GM12878 (cell line): ENCODE measurements at regions not wholly inside any gene's neighbourhood (a gene's known extent, or its start where the extent isn't known, plus 50 kb on each side); places are given as distances from the start of the nearest gene placed in this dataset.

ENCODE experiments used
- ATAC-seq: fragments of 200-7000 bp; cut with Tn5 transposase; 3 replicates; pipeline ENCODE4 v1.9.1; 2020; ENCODE audit warnings: mild to moderate bottlenecking, moderate library complexity
- BruUV-seq: library from RNA; stranded (reverse); fragments of 400-500 nt; replicated peaks from 2 replicates; lab custom pipeline; 2021; lab: Mats Ljungman, UMichigan
- CTCF ChIA-PET: fragments of 300-600 bp; sonication (Branson Sonifier 250); formaldehyde crosslinking; extraction: SDS; loops from one replicate; lab custom pipeline; 2021; ENCODE audit warnings: inconsistent platforms; lab: Yijun Ruan, JAX
- POLR2A ChIA-PET: fragments of 350-600 bp; formaldehyde crosslinking; extraction: SDS; loops from one replicate; lab custom pipeline; 2021; ENCODE audit warnings: inconsistent platforms; lab: Charles Lee
- RAD21 ChIA-PET: fragments of 300-600 bp; sonication (Branson Sonifier 250); formaldehyde crosslinking; loops from one replicate; lab custom pipeline; 2023; ENCODE audit warnings: antibody characterized with exemption; ENCODE audit not compliant: unreplicated experiment; lab: Charles Lee
- SMC1A ChIA-PET: fragments of 300-600 bp; sonication (Branson Sonifier 250); formaldehyde crosslinking; loops from one replicate; lab custom pipeline; 2023; ENCODE audit not compliant: unreplicated experiment, uncharacterized antibody; lab: Charles Lee
- DNase-seq: peaks from one replicate; pipeline ENCODE4 v3.0.0-alpha.2; 2011; ENCODE audit warnings: low read depth, low spot score
- FAIRE-seq: peaks from 3 replicates; lab custom pipeline; 2011; peaks lifted over from hg19 to GRCh38; lab: Jason Lieb, UNC
- H2AFZ ChIP-seq: 2 replicates; pipeline ENCODE4 v1.6.0; 2011; ENCODE audit warnings: low read depth, low read length, control low read depth; ENCODE audit not compliant: control insufficient read depth
- H3K27ac ChIP-seq: 2 replicates; pipeline ENCODE4 v1.5.1; 2011; ENCODE audit warnings: control low read depth; ENCODE audit not compliant: control insufficient read depth, insufficient read depth
- H3K27me3 ChIP-seq, 2 experiments: replicated peaks in 1 of 2; 2 replicates each; pipeline versions ENCODE4 v1.6.0 to v1.6.1; 2011; ENCODE audit warnings: low read length in 1 of 2; ENCODE audit not compliant: control insufficient read depth in 2 of 2, insufficient read depth in 2 of 2
- H3K36me3 ChIP-seq, 2 experiments: 2 replicates each; pipeline ENCODE4 v1.5.1; 2011; ENCODE audit warnings: low read length in 1 of 2; ENCODE audit not compliant: control insufficient read depth in 2 of 2, insufficient read depth in 2 of 2
- H3K4me1 ChIP-seq: 2 replicates; pipeline ENCODE4 v1.6.1; 2011; ENCODE audit warnings: mild to moderate bottlenecking, low read length, moderate library complexity, mixed read lengths; ENCODE audit not compliant: control insufficient read depth, insufficient read depth
- H3K4me2 ChIP-seq: 2 replicates; pipeline ENCODE4 v1.6.0; 2011; ENCODE audit warnings: control low read depth; ENCODE audit not compliant: control insufficient read depth, insufficient read depth
- H3K4me3 ChIP-seq: fragments of 200-600 bp; sonication (generic); 2 replicates; pipeline ENCODE4 v1.5.1; 2016
- H3K79me2 ChIP-seq: 2 replicates; pipeline ENCODE4 v1.6.0; 2011; ENCODE audit warnings: low read length; ENCODE audit not compliant: control insufficient read depth, insufficient read depth
- H3K9ac ChIP-seq: 2 replicates; pipeline ENCODE4 v1.8.0; 2011; ENCODE audit warnings: low read length, control low read depth, mixed read lengths; ENCODE audit not compliant: control insufficient read depth, insufficient read depth
- H3K9me3 ChIP-seq: replicated peaks from 3 replicates; pipeline ENCODE4 v1.5.1; 2011; ENCODE audit warnings: mild to moderate bottlenecking, low read length; ENCODE audit not compliant: control insufficient read depth, insufficient read depth
- H4K20me1 ChIP-seq: 2 replicates; pipeline ENCODE4 v1.6.0; 2011; ENCODE audit not compliant: control insufficient read depth, insufficient read depth
- CREB1 ChIP-seq: IDR thresholded peaks from 2 replicates; pipeline ENCODE4 v1.6.1; 2012; ENCODE audit warnings: low read depth, mild to moderate bottlenecking, inconsistent platforms
- WGBS: methylation state at CpG from one replicate; pipeline ENCODE4 v1.1.6; 2016; ENCODE audit warnings: low lambda C conversion rate; ENCODE audit not compliant: insufficient replicate concordance, insufficient coverage; ENCODE audit errors: missing lambda C conversion rate; 5-methylcytosine and 5-hydroxymethylcytosine counted together
- in situ Hi-C: fragments of 300-500 bp; cut with MboI; formaldehyde crosslinking; loops from 9 replicates; pipeline ENCODE4 v1.14.3; 2018; ENCODE audit warnings: mixed read lengths
- intact Hi-C: fragments of 100-400 bp; cut with micrococcal nuclease; formaldehyde crosslinking; loops from one replicate; pipeline ENCODE4 v1.14.2; 2022; ENCODE audit not compliant: unreplicated experiment
- TF ChIP-seq, protein P1 (sequence below): IDR thresholded peaks from 2 replicates; pipeline ENCODE4 v1.6.1; 2011; ENCODE audit warnings: borderline replicate concordance, low read depth, mild to moderate bottlenecking, moderate library complexity, mixed read lengths, low read length; ENCODE audit not compliant: insufficient read depth; ENCODE audit errors: extremely low read length
- TF ChIP-seq, protein P2 (sequence below): fragments of 450-650 bp; formaldehyde crosslinking; IDR thresholded peaks from 2 replicates; pipeline ENCODE4 v1.5.0; 2022; ENCODE audit warnings: mild to moderate bottlenecking, missing genetic modification characterization
- TF ChIP-seq, protein P3 (sequence below): fragments of 450-650 bp; IDR thresholded peaks from 2 replicates; pipeline ENCODE4 v1.6.1; 2017; ENCODE audit warnings: antibody characterized with exemption, mild to moderate bottlenecking, moderate library complexity
- TF ChIP-seq, protein P4 (sequence below): IDR thresholded peaks from 2 replicates; pipeline ENCODE4 v1.6.1; 2011; ENCODE audit warnings: low read depth, low read length, improper control_type of control experiment, borderline replicate concordance
- TF ChIP-seq, protein P5 (sequence below): fragments of 450-650 bp; IDR thresholded peaks from 2 replicates; pipeline ENCODE4 v1.6.1; 2017; ENCODE audit warnings: mild to moderate bottlenecking, moderate library complexity

DNA sequence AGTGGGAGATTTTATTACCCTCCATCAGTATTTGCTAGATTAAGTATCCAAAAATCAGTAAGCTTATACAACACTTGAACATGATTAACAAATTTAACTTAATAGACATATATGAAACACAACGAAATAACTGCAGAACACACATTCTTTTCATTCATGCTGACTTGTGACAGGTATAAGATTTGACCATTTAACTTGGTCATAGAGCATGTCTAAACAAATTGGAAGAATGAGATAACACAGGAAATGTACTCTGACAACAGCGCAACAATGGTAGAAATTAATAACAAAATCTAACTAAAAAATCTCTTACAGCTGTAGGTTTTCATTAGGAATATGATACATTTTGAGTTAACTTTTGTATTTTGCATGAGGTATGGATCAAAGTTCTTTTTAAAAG lies 62.4 kb upstream of the TTLL7 start:
- Histone ChIP-seq H3K36me3 (no peaks in the 10 kb centered on the region), H4K20me1 (no peaks in the 10 kb centered on the region), H3K79me2 (no peaks in the 10 kb centered on the region)
- DNase-seq (no peak), FAIRE-seq (no peak)
- no TSS peak for BruUV-seq
- CTCF ChIA-PET: no interaction called here
- POLR2A ChIA-PET: no interaction called here
- RAD21 ChIA-PET: no interaction called here
- TF ChIP-seq, protein P1, sequence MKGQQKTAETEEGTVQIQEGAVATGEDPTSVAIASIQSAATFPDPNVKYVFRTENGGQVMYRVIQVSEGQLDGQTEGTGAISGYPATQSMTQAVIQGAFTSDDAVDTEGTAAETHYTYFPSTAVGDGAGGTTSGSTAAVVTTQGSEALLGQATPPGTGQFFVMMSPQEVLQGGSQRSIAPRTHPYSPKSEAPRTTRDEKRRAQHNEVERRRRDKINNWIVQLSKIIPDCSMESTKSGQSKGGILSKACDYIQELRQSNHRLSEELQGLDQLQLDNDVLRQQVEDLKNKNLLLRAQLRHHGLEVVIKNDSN: no peak
- TF ChIP-seq, protein P2, sequence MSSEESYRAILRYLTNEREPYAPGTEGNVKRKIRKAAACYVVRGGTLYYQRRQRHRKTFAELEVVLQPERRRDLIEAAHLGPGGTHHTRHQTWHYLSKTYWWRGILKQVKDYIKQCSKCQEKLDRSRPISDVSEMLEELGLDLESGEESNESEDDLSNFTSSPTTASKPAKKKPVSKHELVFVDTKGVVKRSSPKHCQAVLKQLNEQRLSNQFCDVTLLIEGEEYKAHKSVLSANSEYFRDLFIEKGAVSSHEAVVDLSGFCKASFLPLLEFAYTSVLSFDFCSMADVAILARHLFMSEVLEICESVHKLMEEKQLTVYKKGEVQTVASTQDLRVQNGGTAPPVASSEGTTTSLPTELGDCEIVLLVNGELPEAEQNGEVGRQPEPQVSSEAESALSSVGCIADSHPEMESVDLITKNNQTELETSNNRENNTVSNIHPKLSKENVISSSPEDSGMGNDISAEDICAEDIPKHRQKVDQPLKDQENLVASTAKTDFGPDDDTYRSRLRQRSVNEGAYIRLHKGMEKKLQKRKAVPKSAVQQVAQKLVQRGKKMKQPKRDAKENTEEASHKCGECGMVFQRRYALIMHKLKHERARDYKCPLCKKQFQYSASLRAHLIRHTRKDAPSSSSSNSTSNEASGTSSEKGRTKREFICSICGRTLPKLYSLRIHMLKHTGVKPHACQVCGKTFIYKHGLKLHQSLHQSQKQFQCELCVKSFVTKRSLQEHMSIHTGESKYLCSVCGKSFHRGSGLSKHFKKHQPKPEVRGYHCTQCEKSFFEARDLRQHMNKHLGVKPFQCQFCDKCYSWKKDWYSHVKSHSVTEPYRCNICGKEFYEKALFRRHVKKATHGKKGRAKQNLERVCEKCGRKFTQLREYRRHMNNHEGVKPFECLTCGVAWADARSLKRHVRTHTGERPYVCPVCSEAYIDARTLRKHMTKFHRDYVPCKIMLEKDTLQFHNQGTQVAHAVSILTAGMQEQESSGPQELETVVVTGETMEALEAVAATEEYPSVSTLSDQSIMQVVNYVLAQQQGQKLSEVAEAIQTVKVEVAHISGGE: no peak
- no peak for TF ChIP-seq CREB1
- TF ChIP-seq, protein P3, sequence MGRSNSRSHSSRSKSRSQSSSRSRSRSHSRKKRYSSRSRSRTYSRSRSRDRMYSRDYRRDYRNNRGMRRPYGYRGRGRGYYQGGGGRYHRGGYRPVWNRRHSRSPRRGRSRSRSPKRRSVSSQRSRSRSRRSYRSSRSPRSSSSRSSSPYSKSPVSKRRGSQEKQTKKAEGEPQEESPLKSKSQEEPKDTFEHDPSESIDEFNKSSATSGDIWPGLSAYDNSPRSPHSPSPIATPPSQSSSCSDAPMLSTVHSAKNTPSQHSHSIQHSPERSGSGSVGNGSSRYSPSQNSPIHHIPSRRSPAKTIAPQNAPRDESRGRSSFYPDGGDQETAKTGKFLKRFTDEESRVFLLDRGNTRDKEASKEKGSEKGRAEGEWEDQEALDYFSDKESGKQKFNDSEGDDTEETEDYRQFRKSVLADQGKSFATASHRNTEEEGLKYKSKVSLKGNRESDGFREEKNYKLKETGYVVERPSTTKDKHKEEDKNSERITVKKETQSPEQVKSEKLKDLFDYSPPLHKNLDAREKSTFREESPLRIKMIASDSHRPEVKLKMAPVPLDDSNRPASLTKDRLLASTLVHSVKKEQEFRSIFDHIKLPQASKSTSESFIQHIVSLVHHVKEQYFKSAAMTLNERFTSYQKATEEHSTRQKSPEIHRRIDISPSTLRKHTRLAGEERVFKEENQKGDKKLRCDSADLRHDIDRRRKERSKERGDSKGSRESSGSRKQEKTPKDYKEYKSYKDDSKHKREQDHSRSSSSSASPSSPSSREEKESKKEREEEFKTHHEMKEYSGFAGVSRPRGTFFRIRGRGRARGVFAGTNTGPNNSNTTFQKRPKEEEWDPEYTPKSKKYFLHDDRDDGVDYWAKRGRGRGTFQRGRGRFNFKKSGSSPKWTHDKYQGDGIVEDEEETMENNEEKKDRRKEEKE: no peak
- TF ChIP-seq, protein P4, sequence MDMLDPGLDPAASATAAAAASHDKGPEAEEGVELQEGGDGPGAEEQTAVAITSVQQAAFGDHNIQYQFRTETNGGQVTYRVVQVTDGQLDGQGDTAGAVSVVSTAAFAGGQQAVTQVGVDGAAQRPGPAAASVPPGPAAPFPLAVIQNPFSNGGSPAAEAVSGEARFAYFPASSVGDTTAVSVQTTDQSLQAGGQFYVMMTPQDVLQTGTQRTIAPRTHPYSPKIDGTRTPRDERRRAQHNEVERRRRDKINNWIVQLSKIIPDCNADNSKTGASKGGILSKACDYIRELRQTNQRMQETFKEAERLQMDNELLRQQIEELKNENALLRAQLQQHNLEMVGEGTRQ: no peak
- TF ChIP-seq, protein P5, sequence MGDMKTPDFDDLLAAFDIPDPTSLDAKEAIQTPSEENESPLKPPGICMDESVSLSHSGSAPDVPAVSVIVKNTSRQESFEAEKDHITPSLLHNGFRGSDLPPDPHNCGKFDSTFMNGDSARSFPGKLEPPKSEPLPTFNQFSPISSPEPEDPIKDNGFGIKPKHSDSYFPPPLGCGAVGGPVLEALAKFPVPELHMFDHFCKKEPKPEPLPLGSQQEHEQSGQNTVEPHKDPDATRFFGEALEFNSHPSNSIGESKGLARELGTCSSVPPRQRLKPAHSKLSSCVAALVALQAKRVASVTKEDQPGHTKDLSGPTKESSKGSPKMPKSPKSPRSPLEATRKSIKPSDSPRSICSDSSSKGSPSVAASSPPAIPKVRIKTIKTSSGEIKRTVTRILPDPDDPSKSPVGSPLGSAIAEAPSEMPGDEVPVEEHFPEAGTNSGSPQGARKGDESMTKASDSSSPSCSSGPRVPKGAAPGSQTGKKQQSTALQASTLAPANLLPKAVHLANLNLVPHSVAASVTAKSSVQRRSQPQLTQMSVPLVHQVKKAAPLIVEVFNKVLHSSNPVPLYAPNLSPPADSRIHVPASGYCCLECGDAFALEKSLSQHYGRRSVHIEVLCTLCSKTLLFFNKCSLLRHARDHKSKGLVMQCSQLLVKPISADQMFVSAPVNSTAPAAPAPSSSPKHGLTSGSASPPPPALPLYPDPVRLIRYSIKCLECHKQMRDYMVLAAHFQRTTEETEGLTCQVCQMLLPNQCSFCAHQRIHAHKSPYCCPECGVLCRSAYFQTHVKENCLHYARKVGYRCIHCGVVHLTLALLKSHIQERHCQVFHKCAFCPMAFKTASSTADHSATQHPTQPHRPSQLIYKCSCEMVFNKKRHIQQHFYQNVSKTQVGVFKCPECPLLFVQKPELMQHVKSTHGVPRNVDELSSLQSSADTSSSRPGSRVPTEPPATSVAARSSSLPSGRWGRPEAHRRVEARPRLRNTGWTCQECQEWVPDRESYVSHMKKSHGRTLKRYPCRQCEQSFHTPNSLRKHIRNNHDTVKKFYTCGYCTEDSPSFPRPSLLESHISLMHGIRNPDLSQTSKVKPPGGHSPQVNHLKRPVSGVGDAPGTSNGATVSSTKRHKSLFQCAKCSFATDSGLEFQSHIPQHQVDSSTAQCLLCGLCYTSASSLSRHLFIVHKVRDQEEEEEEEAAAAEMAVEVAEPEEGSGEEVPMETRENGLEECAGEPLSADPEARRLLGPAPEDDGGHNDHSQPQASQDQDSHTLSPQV: no peak
- TF ChIP-seq, all 136 proteins: peak for 0
- Histone ChIP-seq H3K4me3 (no peak overlapping the region), H3K9me3 (no peaks in the 10 kb centered on the region), H3K4me1 (no peaks in the 10 kb centered on the region), H3K9ac (no peak overlapping the region), H3K27me3 (no peaks in the 10 kb centered on the region), H3K27ac (no peak overlapping the region), H3K4me2 (no peak overlapping the region), H2AFZ (no peak overlapping the region)
- in situ Hi-C loops: no loop called here
- ATAC-seq: no peak
- SMC1A ChIA-PET: interaction anchor here (0.6 to 1.5 kb wide), 2 partner anchors 18 to 267 kb away, joined by 3 read pairs; no protein-coding TSS in a partner anchor
- intact Hi-C loops: no loop called here
- WGBS: 50% methylated on average over 2 of the region's 2 CpGs
